ENCODE measurements at regions not wholly inside any gene's neighbourhood (a gene's known extent, or its start where the extent isn't known, plus 50 kb on each side); places are given as distances from the start of the nearest gene placed in this dataset.
"Not testable (repeated sequence)": the region's sequence is repeated elsewhere in the genome, so short reads cannot be mapped to it uniquely, and the experiment has no call there.

GRCh38 chr1:213514408-213515179 is 463.6 kb downstream of the RPS6KC1 start:
- H3K9me3 ChIP-seq (ENCODE audit: low read length); H2AFZ ChIP-seq (ENCODE audit: low read depth, low read length): not testable (repeated sequence)

GRCh38 chr1:213519098-213519497 is 468.1 kb downstream of the RPS6KC1 start:
- H3K9me3 ChIP-seq (ENCODE audit: low read length) = no peaks in the 10 kb centered on the region
- H3K27me3 ChIP-seq (ENCODE audit: insufficient read depth, low read length) = no peaks in the 10 kb centered on the region
- H2AFZ ChIP-seq (ENCODE audit: low read depth, low read length) = no peak overlapping the region
- H3K36me3 ChIP-seq (ENCODE audit: insufficient read depth, low read length) = no peaks in the 10 kb centered on the region
- no peak overlapping the region for H3K4me3 ChIP-seq (ENCODE audit: low read length)
- H3K4me1 ChIP-seq (ENCODE audit: insufficient read depth, low read length) = no peaks in the 10 kb centered on the region

More at GRCh38 chr1:213514408-213515179, 463.6 kb downstream of the RPS6KC1 start:
- H3K36me3 ChIP-seq (ENCODE audit: insufficient read depth, low read length); H3K4me1 ChIP-seq (ENCODE audit: insufficient read depth, low read length); H3K4me3 ChIP-seq (ENCODE audit: low read length); H3K27me3 ChIP-seq (ENCODE audit: insufficient read depth, low read length): not testable (repeated sequence)

GRCh38 chr1:213521206-213521605 is 466.6 kb upstream of the PROX1 start:
- Histone ChIP-seq H3K4me1 (ENCODE audit: insufficient read depth, low read length) (no peaks in the 10 kb centered on the region), H2AFZ (ENCODE audit: low read depth, low read length) (no peak overlapping the region), H3K27me3 (ENCODE audit: insufficient read depth, low read length) (no peaks in the 10 kb centered on the region), H3K9me3 (ENCODE audit: low read length) (no peaks in the 10 kb centered on the region), H3K4me3 (ENCODE audit: low read length) (no peak overlapping the region), H3K36me3 (ENCODE audit: insufficient read depth, low read length) (no peaks in the 10 kb centered on the region)

GRCh38 chr1:213523781-213524398 is 463.9 kb upstream of the PROX1 start:
- Histone ChIP-seq H3K9me3 (ENCODE audit: low read length) (no peaks in the 10 kb centered on the region), H3K36me3 (ENCODE audit: insufficient read depth, low read length) (no peaks in the 10 kb centered on the region), H3K4me3 (ENCODE audit: low read length) (no peak overlapping the region), H2AFZ (ENCODE audit: low read depth, low read length) (no peak overlapping the region), H3K4me1 (ENCODE audit: insufficient read depth, low read length) (no peaks in the 10 kb centered on the region), H3K27me3 (ENCODE audit: insufficient read depth, low read length) (no peaks in the 10 kb centered on the region)

- Histone ChIP-seq H3K4me3 (ENCODE audit: low read length) (no peak overlapping the region), H3K4me1 (ENCODE audit: insufficient read depth, low read length) (no peaks in the 10 kb centered on the region), H3K36me3 (ENCODE audit: insufficient read depth, low read length) (no peaks in the 10 kb centered on the region), H3K27me3 (ENCODE audit: insufficient read depth, low read length) (no peaks in the 10 kb centered on the region), H2AFZ (ENCODE audit: low read depth, low read length) (no peak overlapping the region), H3K9me3 (ENCODE audit: low read length) (no peaks in the 10 kb centered on the region)
These were observed 461.5 kb upstream of the PROX1 start for GRCh38 chr1:213526306-213526705.

GRCh38 chr1:213530611-213531320 is 457.0 kb upstream of the PROX1 start:
- Histone ChIP-seq H3K4me3 (ENCODE audit: low read length) (no peak overlapping the region), H3K27me3 (ENCODE audit: insufficient read depth, low read length) (no peaks in the 10 kb centered on the region), H3K9me3 (ENCODE audit: low read length) (no peaks in the 10 kb centered on the region), H3K36me3 (ENCODE audit: insufficient read depth, low read length) (no peaks in the 10 kb centered on the region), H3K4me1 (ENCODE audit: insufficient read depth, low read length) (no peaks in the 10 kb centered on the region), H2AFZ (ENCODE audit: low read depth, low read length) (no peak overlapping the region)

GRCh38 chr1:213531369-213532310 is 456.1 kb upstream of the PROX1 start:
- H3K4me1 ChIP-seq (ENCODE audit: insufficient read depth, low read length) = no peaks in the 10 kb centered on the region
- H2AFZ ChIP-seq (ENCODE audit: low read depth, low read length) = no peak overlapping the region

GRCh38 chr1:213533125-213533524 is 454.6 kb upstream of the PROX1 start:
- Histone ChIP-seq H3K27me3 (ENCODE audit: insufficient read depth, low read length) (no peaks in the 10 kb centered on the region), H3K4me3 (ENCODE audit: low read length) (no peak overlapping the region), H3K36me3 (ENCODE audit: insufficient read depth, low read length) (no peaks in the 10 kb centered on the region), H3K4me1 (ENCODE audit: insufficient read depth, low read length) (no peaks in the 10 kb centered on the region), H3K9me3 (ENCODE audit: low read length) (no peaks in the 10 kb centered on the region), H2AFZ (ENCODE audit: low read depth, low read length) (no peak overlapping the region)

More at GRCh38 chr1:213531369-213532310, 456.1 kb upstream of the PROX1 start:
- Histone ChIP-seq H3K27me3 (ENCODE audit: insufficient read depth, low read length) (no peaks in the 10 kb centered on the region), H3K36me3 (ENCODE audit: insufficient read depth, low read length) (no peaks in the 10 kb centered on the region), H3K9me3 (ENCODE audit: low read length) (no peaks in the 10 kb centered on the region), H3K4me3 (ENCODE audit: low read length) (no peak overlapping the region)

- no peaks in the 10 kb centered on the region for H3K4me1 ChIP-seq (ENCODE audit: insufficient read depth, low read length)
- H3K27me3 ChIP-seq (ENCODE audit: insufficient read depth, low read length) = no peaks in the 10 kb centered on the region
- no peak overlapping the region for H2AFZ ChIP-seq (ENCODE audit: low read depth, low read length)
- H3K4me3 ChIP-seq (ENCODE audit: low read length) = no peak overlapping the region
- H3K9me3 ChIP-seq (ENCODE audit: low read length) = no peaks in the 10 kb centered on the region
- H3K36me3 ChIP-seq (ENCODE audit: insufficient read depth, low read length) = no peaks in the 10 kb centered on the region
These were observed 452.1 kb upstream of the PROX1 start for GRCh38 chr1:213535679-213536078.

- Histone ChIP-seq H3K36me3 (ENCODE audit: insufficient read depth, low read length) (no peaks in the 10 kb centered on the region), H3K9me3 (ENCODE audit: low read length) (no peaks in the 10 kb centered on the region), H3K27me3 (ENCODE audit: insufficient read depth, low read length) (no peaks in the 10 kb centered on the region), H2AFZ (ENCODE audit: low read depth, low read length) (no peak overlapping the region), H3K4me3 (ENCODE audit: low read length) (no peak overlapping the region), H3K4me1 (ENCODE audit: insufficient read depth, low read length) (no peaks in the 10 kb centered on the region)
These were observed 449.5 kb upstream of the PROX1 start for GRCh38 chr1:213538251-213538650.

GRCh38 chr1:213539464-213539863 is 448.3 kb upstream of the PROX1 start:
- Histone ChIP-seq H2AFZ (ENCODE audit: low read depth, low read length) (no peak overlapping the region), H3K4me1 (ENCODE audit: insufficient read depth, low read length) (no peaks in the 10 kb centered on the region), H3K9me3 (ENCODE audit: low read length) (no peaks in the 10 kb centered on the region), H3K4me3 (ENCODE audit: low read length) (no peak overlapping the region), H3K27me3 (ENCODE audit: insufficient read depth, low read length) (no peaks in the 10 kb centered on the region), H3K36me3 (ENCODE audit: insufficient read depth, low read length) (no peaks in the 10 kb centered on the region)

GRCh38 chr1:213541641-213542040 is 446.1 kb upstream of the PROX1 start:
- Histone ChIP-seq H3K4me1 (ENCODE audit: insufficient read depth, low read length) (no peaks in the 10 kb centered on the region), H3K9me3 (ENCODE audit: low read length) (no peaks in the 10 kb centered on the region), H3K4me3 (ENCODE audit: low read length) (no peak overlapping the region), H3K27me3 (ENCODE audit: insufficient read depth, low read length) (no peaks in the 10 kb centered on the region), H2AFZ (ENCODE audit: low read depth, low read length) (no peak overlapping the region), H3K36me3 (ENCODE audit: insufficient read depth, low read length) (no peaks in the 10 kb centered on the region)

Measured in neuron (in vitro differentiated cells).